GM12892 (cell line): ENCODE measurements at regions not wholly inside any gene's neighbourhood (a gene's known extent, or its start where the extent isn't known, plus 50 kb on each side); places are given as distances from the start of the nearest gene placed in this dataset.

Source experiments
- POLR2A ChIP-seq: IDR thresholded peaks from 2 replicates; pipeline ENCODE4 v1.6.1; 2011; ENCODE audit warnings: low read depth, low read length, control low read depth
- POLR2AphosphoS5 ChIP-seq: IDR thresholded peaks from 2 replicates; pipeline ENCODE4 v1.6.1; 2011; ENCODE audit warnings: low read depth, low read length, control low read depth
- TAF1 ChIP-seq: IDR thresholded peaks from 2 replicates; pipeline ENCODE4 v1.6.1; 2011; ENCODE audit warnings: low read depth, mild to moderate bottlenecking, control low read depth, low read length, borderline replicate concordance

GRCh38 chr10:131012641-131012985 is 298.9 kb downstream of the TCERG1L start:
- no peak for TF ChIP-seq POLR2A
- TF ChIP-seq TAF1, result no peak
- no peak for TF ChIP-seq POLR2AphosphoS5
